ENCODE measurements at regions not wholly inside any gene's neighbourhood (a gene's known extent, or its start where the extent isn't known, plus 50 kb on each side); places are given as distances from the start of the nearest gene placed in this dataset.

DNA sequence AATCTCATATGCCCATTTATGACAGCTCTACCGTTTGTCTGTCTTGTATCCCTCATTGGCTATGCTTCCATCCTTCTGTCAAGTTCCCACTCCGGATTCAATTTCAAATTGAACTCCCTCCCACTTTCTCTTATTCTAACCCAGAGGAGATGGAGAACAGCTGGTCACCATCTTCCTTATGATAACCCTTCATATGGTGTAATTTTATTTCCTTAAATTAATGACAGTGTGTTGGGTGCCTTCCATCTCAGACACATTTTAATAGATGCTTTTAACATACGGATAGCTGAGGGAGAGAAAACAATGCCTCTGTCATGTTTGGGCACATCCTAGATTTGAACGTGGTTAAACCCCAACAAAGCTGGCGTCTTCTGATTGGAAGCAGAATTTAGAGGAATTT, 103.0 kb upstream of the PLXNA2 start:
- TF ChIP-seq POLR2A (IDR thresholded peaks at IDR 0.05) (no peak), POLR2AphosphoS5 (IDR thresholded peaks at IDR 0.05) (no peak), CTCF (IDR thresholded peaks at IDR 0.05) (no peak)

All from sigmoid colon (tissue), 4 donors.